Esophagus squamous epithelium (tissue), 5 donors: ENCODE measurements at regions not wholly inside any gene's neighbourhood (a gene's known extent, or its start where the extent isn't known, plus 50 kb on each side); places are given as distances from the start of the nearest gene placed in this dataset.

ENCODE experiments used
- DNase-seq: peaks from one replicate; lab custom pipeline; 2025; lab: John Stamatoyannopoulos, UW
- H3K27ac ChIP-seq, 4 donors: fragments of 200-600 bp; sonication (generic); one replicate each; pipeline ENCODE4 v1.5.1; 2016 to 2019; ENCODE audit warnings: mild to moderate bottlenecking in 1 of 4
- H3K27me3 ChIP-seq, 4 donors: fragments of 200-600 bp; sonication (generic); 1 replicate in 3 of 4; 2 replicates in 1 of 4; pipeline versions ENCODE4 v1.5.1 to v1.6.0; 2017 to 2021; ENCODE audit warnings: antibody characterized with exemption in 1 of 4
- H3K36me3 ChIP-seq, 3 donors: fragments of 200-600 bp; sonication (generic); one replicate each; pipeline ENCODE4 v1.5.1; 2016 to 2019
- H3K4me1 ChIP-seq, 3 donors: fragments of 200-600 bp; sonication (generic); one replicate each; pipeline ENCODE4 v1.5.1; 2017 to 2019
- H3K4me3 ChIP-seq, 4 donors: fragments of 200-600 bp; sonication (generic); 1 replicate in 3 of 4; 2 replicates in 1 of 4; pipeline ENCODE4 v1.5.1; 2016 to 2019; ENCODE audit warnings: mild to moderate bottlenecking in 2 of 4, moderate library complexity in 1 of 4
- H3K9me3 ChIP-seq, 3 donors: fragments of 200-600 bp; sonication (generic); one replicate each; pipeline ENCODE4 v1.5.1; 2016 to 2019
- CTCF ChIP-seq, 6 experiments: fragments of 450-650 bp in 4 of 6; fragments of 200-600 bp in 2 of 6; sonication (generic) in 2 of 6; IDR thresholded peaks; one replicate each; pipeline ENCODE4 v1.5.1; 2016 to 2019; ENCODE audit warnings: antibody characterized with exemption in 6 of 6, mild to moderate bottlenecking in 4 of 6, moderate library complexity in 4 of 6
- POLR2A ChIP-seq, 4 donors: fragments of 450-650 bp; IDR thresholded peaks; one replicate each; pipeline ENCODE4 v1.6.1; 2017; ENCODE audit warnings: antibody characterized with exemption in 4 of 4, mild to moderate bottlenecking in 4 of 4, moderate library complexity in 3 of 4
- WGBS, 2 donors: methylation state at CpG; one replicate each; pipeline ENCODE4 v1.1.5; 2018; 5-methylcytosine and 5-hydroxymethylcytosine counted together
- intact Hi-C: fragments of 100-400 bp; cut with DNase I; formaldehyde crosslinking; loops from one replicate; pipeline ENCODE4 v1.15.0; 2022
- donor health status: DM: yes; HTN: yes; CAD: no.

GRCh38 chr4:117267317-117267716, 181.9 kb upstream of the TRAM1L1 start:
- intact Hi-C loops = no loop called here
- Histone ChIP-seq H3K27ac (no peak overlapping the region), H3K4me3 (no peak overlapping the region), H3K4me1 (no peaks in the 10 kb centered on the region), H3K27me3 (no peaks in the 10 kb centered on the region), H3K9me3 (no peaks in the 10 kb centered on the region), H3K36me3 (no peaks in the 10 kb centered on the region)
- 61 to 73% methylated on average over 3 of the region's 3 CpGs for WGBS, 2 donors
- TF ChIP-seq POLR2A (IDR thresholded peaks at IDR 0.05) = no peak
- no peak for TF ChIP-seq CTCF (IDR thresholded peaks at IDR 0.05)
- DNase-seq = no peak

- Histone ChIP-seq H3K9me3 (no peaks in the 10 kb centered on the region), H3K27ac (no peak overlapping the region), H3K4me1 (no peaks in the 10 kb centered on the region), H3K36me3 (no peaks in the 10 kb centered on the region), H3K27me3 (no peaks in the 10 kb centered on the region), H3K4me3 (no peak overlapping the region)
- TF ChIP-seq CTCF (IDR thresholded peaks at IDR 0.05) = no peak
- TF ChIP-seq POLR2A (IDR thresholded peaks at IDR 0.05) = no peak
- intact Hi-C loops = no loop called here
- no peak for DNase-seq
Observed at GRCh38 chr4:117284736-117285135, 199.4 kb upstream of the TRAM1L1 start.

GRCh38 chr4:117293784-117294183, 208.4 kb upstream of the TRAM1L1 start:
- intact Hi-C loops = no loop called here
- Histone ChIP-seq H3K36me3 (no peaks in the 10 kb centered on the region), H3K4me3 (no peak overlapping the region), H3K9me3 (no peaks in the 10 kb centered on the region), H3K4me1 (no peaks in the 10 kb centered on the region), H3K27me3 (no peaks in the 10 kb centered on the region), H3K27ac (no peak overlapping the region)
- DNase-seq = no peak
- 54 to 55% methylated on average over 1 of the region's 1 CpG for WGBS, 2 donors
- TF ChIP-seq POLR2A (IDR thresholded peaks at IDR 0.05) = no peak
- no peak for TF ChIP-seq CTCF (IDR thresholded peaks at IDR 0.05)

GRCh38 chr4:117302226-117302625, 216.8 kb upstream of the TRAM1L1 start:
- DNase-seq = no peak
- Histone ChIP-seq H3K4me3 (no peak overlapping the region), H3K36me3 (no peaks in the 10 kb centered on the region), H3K9me3 (no peaks in the 10 kb centered on the region), H3K27ac (no peak overlapping the region), H3K4me1 (no peaks in the 10 kb centered on the region), H3K27me3 (no peaks in the 10 kb centered on the region)
- 58 to 61% methylated on average over 2 of the region's 2 CpGs for WGBS, 2 donors
- intact Hi-C loops = no loop called here
- no peak for TF ChIP-seq CTCF (IDR thresholded peaks at IDR 0.05)
- TF ChIP-seq POLR2A (IDR thresholded peaks at IDR 0.05) = no peak

GRCh38 chr4:117311215-117311614, 225.8 kb upstream of the TRAM1L1 start:
- H3K9me3 ChIP-seq = no peaks in the 10 kb centered on the region
- H3K27ac ChIP-seq = no peak overlapping the region
- intact Hi-C loops = no loop called here
- H3K4me1 ChIP-seq = no peaks in the 10 kb centered on the region
- no peak for TF ChIP-seq POLR2A (IDR thresholded peaks at IDR 0.05)
- no peak for TF ChIP-seq CTCF (IDR thresholded peaks at IDR 0.05)
- 32 to 70% methylated on average over 2 of the region's 2 CpGs for WGBS, 2 donors
- H3K36me3 ChIP-seq = no peaks in the 10 kb centered on the region
- H3K4me3 ChIP-seq = no peak overlapping the region
- DNase-seq = no peak
- H3K27me3 ChIP-seq = no peaks in the 10 kb centered on the region
